NCI-H2029 treated with DMSO at 0.1 percent for 48 hours (cell line): ENCODE measurements at regions not wholly inside any gene's neighbourhood (a gene's known extent, or its start where the extent isn't known, plus 50 kb on each side); places are given as distances from the start of the nearest gene placed in this dataset.

Experiments used
- DNase-seq: peaks from one replicate; lab custom pipeline; 2025; lab: John Stamatoyannopoulos, UW

DNA sequence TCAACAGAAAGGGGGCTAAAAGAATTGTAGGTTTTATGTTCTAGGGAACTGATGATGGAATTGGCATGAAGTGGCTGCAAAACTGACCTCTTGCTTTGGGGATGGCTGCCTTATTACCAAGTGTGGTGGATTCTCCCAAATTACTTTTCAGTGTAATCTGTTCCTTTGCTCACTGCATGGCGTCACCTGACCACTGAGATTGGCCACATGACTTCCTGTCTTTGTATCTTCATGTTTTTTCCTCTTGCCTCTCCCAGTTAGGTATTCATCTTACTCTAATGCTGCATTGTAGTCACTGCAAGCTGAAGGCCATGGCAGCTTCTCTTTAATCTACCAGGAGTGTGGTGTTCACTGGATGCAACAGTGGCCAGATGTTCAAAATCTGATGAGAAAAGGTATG lies 257.7 kb upstream of the TNP1 start:
- DNase-seq: no peak

DNA sequence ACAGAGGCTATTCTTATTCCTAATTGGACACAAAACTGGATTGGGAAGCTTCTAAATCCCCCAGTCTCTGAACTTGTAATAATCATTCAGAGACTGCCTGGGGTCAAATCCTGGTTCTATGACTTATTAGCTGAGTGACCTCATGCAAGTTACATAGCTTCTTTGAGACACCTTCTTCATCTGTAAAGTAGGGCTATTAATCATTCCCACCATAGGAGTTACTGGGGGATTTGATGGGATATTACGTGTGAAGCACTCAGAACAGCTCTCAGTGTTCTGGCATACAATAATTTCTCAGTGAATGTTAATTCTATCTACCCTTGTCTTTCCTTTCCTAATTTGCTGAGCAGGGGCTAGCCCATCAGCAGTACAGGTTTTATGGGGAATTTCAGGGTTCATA lies 256.7 kb upstream of the TNP1 start:
- DNase-seq: no peak

DNA sequence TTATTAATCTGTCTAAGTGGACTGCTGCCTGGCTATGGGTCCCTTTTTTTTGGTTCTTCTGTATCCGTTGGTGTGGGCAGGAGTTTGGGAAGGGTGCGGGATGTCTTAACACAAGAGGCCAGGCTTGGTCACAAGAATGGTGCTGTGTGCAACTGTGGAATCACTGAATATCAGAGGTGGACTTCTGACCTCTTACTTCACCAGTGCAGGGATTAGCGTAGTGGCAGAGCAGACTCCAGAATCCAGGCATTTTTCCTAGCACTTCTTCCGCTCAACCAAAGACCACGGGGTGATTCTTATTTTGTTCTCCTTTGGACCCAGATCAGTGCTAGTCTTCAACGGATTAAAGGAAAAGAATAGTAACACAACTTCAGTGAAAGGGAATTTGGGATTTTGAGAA lies 254.3 kb upstream of the TNP1 start:
- DNase-seq: no peak

DNA sequence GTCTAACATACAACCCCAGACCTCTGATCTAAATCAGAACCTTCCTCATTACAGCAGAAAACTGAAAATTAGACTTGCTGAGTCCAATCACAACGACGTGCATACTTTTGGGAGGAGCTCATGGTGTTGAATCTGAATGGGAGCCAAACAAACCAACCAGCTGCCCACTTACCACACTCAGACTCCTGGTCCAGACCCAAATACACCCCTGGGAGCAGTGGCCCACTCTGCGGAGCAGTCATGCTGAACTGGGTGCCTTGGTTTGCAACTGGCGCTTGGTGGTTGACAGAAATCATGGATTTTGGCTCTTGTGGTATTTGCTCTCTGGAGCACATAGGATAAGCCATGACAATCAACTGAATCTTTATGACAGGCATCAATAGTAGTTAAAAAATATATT lies 253.6 kb upstream of the TNP1 start:
- peak; percentile 29 for DNase-seq

DNA sequence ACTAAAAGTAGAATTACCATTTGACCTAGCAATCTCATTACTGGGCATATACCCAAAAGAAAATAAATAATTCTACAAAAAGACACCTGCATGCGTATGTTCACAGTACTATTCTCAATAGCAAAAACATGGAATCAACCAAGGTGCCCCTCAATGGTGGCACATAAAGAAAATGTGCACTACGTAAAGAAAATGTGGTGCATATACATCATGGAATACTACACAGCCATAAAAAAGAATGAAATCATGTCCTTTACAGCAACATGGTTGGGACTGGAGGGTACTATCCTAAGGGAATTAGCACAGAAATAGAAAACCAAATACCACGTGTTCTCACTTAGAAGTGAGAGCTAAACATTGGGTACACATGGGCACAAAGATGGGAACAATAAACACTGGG lies 250.7 kb upstream of the TNP1 start:
- DNase-seq: no peak

DNA sequence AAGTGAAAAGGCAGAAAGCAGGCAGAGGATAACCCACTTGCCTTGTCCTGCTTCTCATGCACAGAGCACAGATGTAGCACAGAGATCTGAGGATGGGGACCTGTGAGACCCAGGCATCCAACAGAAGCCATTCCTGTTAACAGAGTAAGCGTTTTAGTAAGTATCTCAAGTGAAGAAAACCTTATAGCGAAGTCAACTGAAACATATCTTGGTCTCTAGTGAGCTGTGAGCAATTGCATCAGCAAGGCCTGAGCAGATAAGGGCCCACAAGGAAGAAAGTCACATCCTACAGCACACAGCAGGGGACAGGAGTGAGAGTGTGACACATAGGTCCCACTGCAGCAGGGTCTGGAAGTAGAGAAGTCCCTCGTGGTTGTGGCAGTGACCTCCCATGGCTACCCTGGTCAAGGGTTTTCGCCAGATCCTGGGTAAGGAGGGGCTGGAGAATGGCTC lies 248.7 kb upstream of the TNP1 start:
- DNase-seq: no peak

DNA sequence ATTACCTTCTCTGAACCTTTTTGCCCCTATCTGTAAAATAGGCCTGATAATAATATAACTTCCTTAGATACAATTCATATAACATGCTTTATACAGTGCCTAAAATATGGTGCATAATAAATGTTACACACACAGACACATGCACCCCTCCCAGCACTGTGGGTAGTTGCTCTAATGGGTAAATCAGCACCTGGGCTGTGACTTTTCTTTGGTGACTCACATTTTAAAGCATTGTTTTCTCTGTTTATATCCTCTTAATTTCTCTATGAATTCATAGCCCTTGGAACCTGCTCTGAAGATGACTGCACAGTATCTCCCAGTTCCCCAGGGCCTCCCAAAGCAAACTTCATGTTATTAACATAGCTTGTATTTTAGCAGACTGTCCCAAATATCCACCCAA lies 248.2 kb upstream of the TNP1 start:
- DNase-seq: no peak

DNA sequence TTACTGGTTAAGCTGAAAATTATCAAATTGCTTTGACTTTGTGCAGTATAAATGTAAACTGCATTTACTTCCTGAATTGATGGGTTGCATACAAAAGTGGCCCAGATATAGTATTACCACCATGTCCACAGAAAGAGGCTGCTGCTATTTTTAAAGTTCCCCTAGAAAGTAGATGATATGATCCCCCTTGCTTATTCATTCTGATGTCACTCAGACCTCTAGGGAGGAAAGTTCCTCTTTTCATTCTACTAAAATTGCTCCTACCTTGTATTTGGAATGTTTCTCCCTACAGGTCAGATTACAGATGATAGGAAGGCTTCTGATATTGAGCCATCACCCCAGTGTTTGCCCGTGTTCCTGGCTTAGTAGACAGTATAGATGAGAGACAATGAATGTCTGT lies 247.6 kb upstream of the TNP1 start:
- no peak for DNase-seq

DNA sequence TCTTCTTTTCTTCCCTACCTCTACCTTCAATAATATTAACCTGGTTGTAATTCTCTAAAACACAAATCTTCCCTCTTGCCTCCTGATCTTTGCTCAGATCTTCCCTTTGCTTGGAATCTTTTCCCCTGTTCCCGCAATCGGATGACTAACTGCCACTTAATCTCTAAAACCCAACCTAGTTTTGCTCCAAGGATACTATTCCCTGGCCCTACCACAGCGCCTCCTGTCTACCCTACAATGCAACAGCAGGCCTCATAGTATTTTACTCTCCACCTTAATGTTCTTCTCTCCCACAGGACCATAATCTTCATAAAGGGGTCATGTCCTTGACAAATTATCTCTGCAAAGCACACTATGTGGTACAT lies 246.8 kb upstream of the TNP1 start:
- no peak for DNase-seq

DNA sequence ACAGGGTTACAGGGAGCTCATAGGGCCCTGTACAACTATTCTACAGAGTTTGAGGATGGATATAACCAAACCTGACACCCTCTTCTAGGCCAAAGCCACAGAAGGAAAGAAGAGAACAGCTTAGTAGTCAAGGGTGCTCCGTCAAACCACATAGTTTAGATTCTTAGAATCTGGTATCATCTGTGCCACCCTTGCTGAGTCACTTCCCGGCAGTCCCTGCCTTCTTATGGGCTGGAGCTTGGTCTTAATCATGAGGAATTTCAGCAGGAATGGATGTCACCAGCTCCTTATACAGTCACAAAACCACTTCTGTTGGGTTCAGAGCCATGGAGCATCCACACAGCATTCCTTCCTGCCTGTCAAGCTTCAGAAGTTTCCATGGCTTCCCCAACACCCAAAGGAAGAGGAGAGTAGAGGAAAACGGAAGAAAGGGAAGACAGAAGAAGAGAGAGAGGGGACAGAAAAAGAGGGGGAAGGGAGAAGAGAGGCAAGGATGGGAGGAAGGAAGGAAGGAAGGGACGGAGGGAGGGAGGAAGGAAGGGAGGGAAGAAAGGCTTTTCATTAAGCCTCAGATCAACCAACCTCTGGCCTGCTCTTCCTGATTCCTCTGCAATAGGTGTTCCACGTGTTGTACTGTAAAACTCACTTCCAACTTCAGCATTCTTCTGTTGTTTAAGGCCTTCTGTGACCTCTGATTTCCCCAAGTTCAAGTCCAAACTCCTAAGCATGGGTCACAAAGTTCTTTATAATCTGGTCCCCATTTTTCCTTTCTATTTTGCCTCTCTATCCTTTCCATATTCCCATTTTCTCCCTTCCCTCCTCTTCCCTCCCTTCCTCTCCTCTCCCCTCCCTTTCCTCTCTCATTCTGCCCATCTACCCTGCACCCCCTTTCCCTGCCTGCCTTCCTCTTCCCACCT lies 246.1 kb upstream of the TNP1 start:
- DNase-seq: no peak

DNA sequence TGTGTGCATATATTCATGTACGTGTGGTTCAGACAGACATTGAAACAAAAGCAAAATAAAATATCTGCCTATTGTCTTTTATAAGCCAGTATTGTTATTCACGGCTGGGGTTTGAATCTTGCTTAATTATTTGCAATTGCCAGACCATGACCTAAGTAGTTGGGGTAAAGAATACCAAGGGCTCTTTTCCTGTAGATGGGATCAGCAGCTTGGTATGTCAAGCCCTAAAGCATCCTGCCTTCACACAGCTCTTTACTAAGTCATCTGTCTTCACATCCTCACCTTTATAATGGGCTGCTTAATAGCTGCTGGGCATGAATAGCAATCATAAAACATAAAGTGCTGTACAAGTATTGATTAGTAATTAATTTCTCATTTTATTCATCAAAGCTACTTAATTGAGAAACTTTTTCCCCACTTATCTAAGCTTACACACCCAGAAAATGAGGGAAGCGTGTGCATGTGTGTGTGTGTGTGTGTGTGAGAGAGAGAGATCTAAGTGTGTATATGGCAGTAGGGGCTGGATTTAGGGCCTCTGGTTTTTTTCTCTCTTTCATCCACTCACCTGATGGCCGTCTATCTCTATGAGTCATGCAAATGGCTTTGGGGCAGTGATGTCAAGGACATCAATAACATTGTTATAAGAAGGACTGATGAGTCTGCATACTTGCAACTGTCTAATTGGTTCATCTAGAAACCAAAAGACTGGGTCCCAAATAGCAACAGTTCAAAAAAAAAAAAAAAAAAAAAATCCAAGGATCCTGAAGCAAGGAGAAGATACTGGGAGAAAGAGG lies 244.1 kb upstream of the TNP1 start:
- no peak for DNase-seq

DNA sequence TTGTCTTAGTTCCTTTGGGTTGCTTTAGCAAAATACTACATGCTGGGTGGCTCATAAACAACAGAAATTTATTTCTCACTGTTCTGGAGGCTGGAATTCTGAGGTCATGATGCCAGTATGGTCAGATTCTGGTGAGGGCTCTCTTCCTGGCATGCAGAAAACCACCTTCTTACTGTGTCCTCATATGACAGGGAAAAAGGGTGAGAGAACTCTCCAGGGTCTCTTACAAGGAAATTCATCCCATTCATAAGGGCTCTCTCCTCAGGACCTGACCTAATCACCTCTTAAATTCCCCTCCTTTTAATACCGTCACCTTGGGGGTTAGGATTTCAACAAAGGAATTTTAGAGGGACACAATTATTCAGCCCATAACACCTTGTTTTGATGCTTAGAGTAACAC lies 243.1 kb upstream of the TNP1 start:
- DNase-seq: no peak

DNA sequence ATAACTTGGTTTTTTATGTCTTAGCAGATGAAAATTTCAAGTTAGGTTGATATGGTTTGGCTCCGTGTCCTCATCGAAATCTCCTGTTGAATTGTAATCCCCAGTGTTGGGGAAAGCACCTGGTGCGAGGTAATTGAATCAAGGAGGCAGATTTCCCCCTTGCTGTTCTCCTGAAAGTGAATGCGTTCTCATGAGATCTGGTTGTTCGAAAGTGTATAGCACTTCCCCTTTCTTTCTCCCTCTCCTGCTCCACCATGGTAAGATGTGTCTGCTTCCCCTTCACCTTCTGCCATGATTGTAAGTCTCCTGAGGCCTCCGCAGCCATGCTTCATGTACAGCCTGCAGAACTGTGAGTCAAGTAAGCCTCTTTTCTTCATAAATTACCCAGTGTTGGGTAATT lies 242.1 kb upstream of the TNP1 start:
- no peak for DNase-seq

DNA sequence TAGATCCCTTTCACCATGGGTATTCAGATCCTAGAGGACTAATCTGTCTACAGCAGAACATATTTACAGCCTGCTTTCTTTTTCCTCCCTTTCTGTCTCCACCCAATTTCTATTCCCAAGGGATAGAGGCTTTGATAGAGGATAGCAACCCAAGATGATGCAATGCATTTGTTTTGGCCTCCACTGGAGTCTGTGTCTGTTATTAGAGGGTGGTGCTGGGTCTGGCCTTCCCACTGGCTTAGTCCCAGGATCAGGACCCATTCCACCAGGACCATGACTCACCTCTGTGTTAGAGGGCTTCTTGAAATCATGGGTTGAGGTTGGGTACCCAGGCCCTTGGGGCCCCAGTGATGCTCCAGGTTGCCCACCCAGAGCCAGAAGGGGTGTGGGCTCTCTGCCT lies 239.7 kb upstream of the TNP1 start:
- no peak for DNase-seq

DNA sequence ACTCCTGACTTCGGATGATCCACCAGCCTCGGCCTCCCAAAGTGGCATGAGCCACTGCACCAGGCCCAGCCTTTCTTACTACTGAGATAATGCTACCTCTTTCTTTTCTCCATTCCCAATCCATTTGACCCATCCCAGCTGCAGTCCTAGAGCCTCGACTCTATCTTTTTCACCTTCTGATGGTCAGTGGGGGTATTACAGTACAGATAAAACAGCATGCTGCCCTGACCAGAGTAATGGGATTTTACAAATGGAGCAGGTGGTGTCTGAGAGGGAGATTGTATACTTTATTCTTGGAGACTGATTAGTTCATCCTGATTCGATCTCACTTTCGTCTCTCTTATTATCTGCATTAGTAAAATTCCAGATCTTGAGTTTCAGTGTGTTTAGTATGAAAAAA lies 238.6 kb upstream of the TNP1 start:
- DNase-seq: no peak

DNA sequence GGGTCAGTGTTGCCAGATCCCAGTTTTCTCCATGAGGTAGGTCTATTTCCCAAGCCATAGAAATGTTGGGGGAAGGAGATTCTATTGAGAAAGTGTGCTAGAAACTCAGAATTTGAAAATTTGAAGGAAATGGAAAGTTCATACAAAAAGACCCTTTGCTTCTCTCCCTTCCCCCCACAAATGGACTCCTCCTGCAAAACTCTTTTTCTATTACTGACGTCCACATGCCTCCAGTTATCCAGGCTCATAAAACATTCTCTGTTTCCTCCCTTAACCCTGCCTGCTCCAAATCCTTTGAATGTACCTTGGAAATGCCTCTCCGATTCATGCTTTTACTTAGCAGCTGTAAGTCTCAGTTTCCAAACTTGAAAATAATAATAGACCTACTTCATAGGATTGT lies 237.5 kb upstream of the TNP1 start:
- DNase-seq: no peak

DNA sequence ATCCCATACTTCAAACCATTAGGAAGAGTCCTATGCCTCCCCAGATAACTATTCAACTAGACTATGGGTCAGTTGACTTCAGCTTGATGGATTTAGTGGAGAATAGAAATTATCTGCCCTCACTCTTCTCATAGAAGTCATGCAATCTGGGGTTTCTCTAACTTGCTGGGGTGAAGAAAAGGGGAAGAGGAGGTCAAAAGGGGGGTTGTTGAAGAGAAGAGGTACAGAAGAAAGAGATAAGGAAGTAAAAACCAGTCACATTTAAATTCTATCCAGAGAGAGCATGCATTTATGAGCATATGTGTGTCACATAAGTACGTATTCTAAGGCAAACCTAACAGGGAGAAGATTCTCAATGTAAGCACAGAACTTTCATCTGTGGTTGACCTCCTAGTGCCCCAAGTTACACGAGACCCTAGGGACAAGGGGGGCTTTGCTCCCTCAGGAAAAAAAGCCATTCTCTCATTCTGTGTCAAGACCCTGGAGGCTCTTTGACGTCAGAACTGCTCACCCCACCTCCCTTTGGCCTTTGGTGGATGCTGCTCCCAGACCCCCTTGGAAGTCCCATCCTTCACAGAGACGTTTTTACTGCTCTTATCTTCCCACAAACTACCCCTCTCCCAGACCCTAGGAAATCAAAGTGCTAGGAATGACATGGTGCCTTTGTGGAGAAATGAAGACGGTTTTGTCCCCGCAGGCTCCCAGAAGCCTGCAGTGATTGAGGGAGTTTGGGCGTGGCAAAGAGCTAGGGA lies 236.8 kb upstream of the TNP1 start:
- no peak for DNase-seq

DNA sequence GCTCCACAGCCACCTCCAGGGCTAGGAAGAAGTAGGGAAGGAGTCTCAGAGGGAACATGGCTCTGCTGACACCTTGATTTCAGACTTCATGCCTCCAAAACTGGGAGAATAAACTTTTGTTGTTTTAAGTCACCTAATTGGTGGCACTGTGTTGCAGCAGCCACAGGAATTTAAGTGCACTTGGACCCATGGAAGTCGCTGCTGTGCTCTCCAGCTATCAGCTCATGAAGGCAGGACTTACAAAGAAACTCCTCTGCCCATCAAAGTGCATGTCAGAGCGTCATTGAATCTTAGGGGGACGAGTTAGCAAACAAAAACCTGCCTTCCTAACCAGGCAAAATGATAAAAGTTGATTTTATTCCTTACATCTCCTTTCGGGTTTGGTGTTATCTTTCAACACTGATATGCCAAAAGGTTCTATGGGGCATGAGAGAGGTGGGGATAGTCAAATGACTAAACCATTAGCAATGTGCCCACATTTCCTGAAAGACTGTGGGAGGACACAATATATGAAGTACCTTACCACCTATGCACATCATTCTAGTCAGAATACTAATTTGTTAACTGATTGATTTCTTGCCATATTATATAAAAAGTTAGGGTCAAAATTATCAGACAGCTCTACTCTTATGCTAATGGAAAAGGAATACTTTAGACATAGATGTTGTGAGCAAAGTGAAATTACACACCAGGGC lies 235.8 kb upstream of the TNP1 start:
- DNase-seq: no peak

DNA sequence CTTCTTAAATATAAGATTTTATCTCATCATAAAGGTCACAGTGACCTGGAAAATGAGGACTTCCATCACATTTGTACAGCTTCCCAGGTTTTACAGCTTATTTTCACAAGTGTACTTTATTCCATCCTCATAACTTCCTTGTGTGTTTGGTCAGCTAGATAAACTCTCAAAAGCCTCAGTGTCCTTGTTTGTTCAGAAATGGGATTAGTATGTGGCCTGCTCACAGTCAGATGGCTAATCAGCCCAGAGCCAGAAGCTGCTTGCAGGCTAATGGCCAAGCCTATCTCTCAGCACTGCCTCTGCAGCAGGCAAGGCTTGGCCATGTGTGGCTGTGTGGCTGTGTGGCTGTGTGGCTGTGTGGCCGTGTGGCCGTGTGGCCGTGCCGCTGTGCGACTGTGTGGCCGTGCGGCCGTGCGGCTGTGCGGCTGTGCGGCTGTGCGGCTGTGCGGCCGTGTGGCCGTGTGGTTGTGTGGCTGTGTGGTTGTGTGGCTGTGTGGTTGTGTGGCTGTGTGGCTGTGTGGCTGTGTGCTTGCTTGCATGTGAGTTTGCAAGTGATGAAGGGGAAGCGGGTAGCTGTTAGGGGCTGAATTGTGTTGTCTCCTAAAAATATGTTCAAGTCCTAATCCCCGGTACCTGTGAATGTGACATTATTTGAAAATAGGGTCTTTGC lies 233.0 kb upstream of the TNP1 start:
- DNase-seq: no peak

DNA sequence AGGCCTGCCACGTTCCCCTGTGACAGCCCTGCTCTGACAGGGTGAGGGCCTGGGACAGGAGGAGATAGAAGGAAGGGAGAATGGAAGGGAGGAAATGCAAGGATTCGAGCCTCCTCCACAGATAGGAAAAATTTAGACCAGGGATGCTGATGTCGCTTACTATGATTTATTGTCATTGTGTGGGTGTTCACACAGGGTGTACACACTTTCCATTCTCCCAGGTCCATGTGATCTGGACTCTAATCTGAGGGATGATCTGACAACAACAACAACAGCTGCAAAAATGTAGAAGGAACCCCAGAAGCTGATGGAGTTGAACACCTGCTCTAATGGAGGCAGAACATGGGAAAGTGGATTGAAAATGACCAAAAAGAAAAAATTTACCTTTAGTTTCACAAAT lies 231.7 kb upstream of the TNP1 start:
- DNase-seq: no peak

DNA sequence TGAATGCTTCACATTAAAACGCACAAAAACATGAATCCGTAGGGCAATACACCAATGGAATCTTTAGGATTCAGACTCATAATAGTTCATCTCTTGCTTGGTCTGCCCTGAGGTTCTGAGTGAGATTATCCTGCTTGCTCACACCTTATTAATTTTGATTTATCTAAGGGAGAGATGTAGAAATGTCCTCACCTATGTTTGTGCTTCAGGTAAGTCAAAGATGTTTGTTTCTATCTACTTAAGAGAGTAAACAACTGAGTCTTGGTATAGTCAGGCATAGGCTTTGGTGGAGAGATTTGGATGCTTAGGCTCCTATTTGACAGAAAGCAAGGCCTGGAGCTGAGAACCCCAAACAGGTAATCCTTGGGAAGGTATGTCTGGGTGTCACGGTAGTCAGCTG lies 231.0 kb upstream of the TNP1 start:
- DNase-seq: no peak
